D721Med (cell line): ENCODE measurements at regions not wholly inside any gene's neighbourhood (a gene's known extent, or its start where the extent isn't known, plus 50 kb on each side); places are given as distances from the start of the nearest gene placed in this dataset.
A peak's percentile ranks its signal among the peaks of the same experiment; 100 is the strongest.

ENCODE experiments used
- DNase-seq: peaks from one replicate; pipeline ENCODE4 v3.0.0; 2011; ENCODE audit warnings: low spot score; ENCODE audit not compliant: insufficient read length
- FAIRE-seq: peaks from 2 replicates; lab custom pipeline; 2011; peaks lifted over from hg19 to GRCh38; lab: Jason Lieb, UNC
- TF ChIP-seq, protein P1 (sequence below): IDR thresholded peaks from 2 replicates; pipeline ENCODE4 v1.5.1; 2012; ENCODE audit warnings: mild to moderate bottlenecking, control low read depth; ENCODE audit not compliant: insufficient read depth; ENCODE audit errors: missing control alignments

DNA sequence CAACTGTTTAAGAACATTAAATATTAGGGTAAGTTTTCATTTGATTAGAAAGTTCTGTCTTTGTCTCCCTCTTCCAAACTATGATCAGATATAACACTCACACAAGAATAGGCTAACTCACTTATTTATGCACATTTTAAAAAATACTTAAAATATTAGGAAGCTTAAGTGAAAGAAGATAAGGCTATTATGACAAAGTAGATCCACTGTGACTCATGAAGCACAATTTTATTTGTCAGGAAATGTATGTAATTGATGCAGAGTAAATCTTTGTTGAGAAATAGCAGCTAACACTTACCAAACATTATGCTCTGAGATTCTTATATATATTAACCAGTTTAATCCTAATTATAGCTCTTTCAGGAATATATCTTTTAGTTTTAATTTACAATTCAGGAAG, 560.6 kb downstream of the CSNK1G3 start:
- FAIRE-seq (no peak), DNase-seq (no peak)

GRCh38 chr5:124071039-124071438, 559.1 kb downstream of the CSNK1G3 start:
- DNase-seq, result no peak
- TF ChIP-seq, protein P1, sequence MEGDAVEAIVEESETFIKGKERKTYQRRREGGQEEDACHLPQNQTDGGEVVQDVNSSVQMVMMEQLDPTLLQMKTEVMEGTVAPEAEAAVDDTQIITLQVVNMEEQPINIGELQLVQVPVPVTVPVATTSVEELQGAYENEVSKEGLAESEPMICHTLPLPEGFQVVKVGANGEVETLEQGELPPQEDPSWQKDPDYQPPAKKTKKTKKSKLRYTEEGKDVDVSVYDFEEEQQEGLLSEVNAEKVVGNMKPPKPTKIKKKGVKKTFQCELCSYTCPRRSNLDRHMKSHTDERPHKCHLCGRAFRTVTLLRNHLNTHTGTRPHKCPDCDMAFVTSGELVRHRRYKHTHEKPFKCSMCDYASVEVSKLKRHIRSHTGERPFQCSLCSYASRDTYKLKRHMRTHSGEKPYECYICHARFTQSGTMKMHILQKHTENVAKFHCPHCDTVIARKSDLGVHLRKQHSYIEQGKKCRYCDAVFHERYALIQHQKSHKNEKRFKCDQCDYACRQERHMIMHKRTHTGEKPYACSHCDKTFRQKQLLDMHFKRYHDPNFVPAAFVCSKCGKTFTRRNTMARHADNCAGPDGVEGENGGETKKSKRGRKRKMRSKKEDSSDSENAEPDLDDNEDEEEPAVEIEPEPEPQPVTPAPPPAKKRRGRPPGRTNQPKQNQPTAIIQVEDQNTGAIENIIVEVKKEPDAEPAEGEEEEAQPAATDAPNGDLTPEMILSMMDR, result no peak

More for the DNA sequence above, 560.6 kb downstream of the CSNK1G3 start:
- TF ChIP-seq, protein P1, result no peak

DNA sequence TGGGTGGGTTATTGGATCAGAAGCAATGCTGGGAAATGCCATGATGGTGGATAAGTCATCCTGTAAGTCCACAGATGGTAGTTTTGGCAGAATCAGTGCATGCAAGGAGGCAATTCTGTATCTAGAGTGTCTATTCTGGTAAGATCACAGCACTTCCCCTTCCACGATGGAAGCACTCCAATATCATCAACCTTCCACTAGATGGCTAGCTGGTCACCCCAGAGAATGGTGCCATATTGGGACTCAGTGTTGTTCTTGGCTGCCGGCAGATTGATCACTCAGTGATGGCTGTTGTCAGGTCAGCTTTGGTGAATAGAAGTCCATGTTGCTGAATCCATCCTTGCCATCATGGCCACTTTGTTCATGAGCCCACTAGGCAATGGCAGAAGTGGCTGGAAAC, 553.5 kb downstream of the CSNK1G3 start:
- no peak for DNase-seq
- no peak for FAIRE-seq
- TF ChIP-seq, protein P1, result no peak

More at GRCh38 chr5:124071039-124071438, 559.1 kb downstream of the CSNK1G3 start:
- FAIRE-seq, result no peak

DNA sequence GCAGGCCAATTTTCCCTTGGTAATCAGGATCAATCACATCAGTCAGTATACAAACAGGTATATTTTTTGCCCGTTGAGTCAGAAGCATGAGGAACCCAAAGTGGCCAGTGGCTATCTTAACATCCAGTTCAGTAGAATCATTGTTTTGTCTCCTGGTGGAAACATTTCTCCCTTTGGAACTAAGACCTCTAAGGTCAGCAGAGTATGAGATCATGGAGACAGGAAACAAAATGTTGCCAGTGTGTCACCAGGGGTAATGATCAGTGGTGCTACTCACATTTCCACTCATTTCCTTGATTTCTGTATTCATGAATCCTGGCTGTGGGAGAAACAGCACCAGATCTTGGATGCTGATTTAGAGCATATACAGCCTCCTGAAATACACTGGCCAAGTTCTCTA, 553.0 kb downstream of the CSNK1G3 start:
- no peak for FAIRE-seq

GRCh38 chr5:124061663-124062062, 549.7 kb downstream of the CSNK1G3 start:
- DNase-seq, result no peak
- TF ChIP-seq, protein P1, result no peak
- FAIRE-seq, result no peak

More for the DNA sequence above, 553.0 kb downstream of the CSNK1G3 start:
- TF ChIP-seq, protein P1, result no peak
- no peak for DNase-seq

GRCh38 chr5:124061068-124061430, 549.1 kb downstream of the CSNK1G3 start:
- FAIRE-seq, result peak; percentile 21
- DNase-seq, result no peak
- TF ChIP-seq, protein P1, result no peak

DNA sequence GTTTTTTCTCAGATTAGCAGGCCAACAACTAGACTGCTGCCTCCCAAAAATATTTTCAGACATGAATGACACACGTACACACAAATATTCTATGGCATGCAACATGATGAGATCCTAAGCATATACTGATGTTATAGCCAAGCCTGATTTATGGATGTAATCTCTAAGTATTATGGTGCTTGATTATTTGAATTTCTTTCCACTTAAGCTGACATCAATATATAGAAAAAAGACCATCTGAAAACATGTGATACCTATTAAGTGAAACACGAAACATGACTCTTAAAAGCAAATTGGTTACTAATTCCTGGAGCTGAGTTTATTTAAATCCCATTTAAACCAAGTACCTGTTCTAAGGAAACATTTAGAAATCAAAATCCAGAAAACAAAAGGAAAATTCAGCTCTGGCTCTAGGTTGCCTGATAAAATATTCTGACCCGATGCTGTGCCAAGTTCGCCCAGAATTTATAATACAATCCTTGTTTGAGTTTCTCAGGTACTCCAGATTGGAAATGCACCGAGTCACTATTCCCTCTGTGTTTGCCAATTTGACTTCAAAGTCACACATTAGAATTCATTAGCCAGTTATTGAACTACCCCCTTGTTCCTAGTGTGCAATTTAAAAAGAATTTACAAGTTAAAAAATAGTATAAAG, 548.6 kb downstream of the CSNK1G3 start:
- TF ChIP-seq, protein P1, result no peak
- no peak for DNase-seq
- FAIRE-seq, result no peak
